Coronary artery (tissue), 2 donors: ENCODE measurements at regions not wholly inside any gene's neighbourhood (a gene's known extent, or its start where the extent isn't known, plus 50 kb on each side); places are given as distances from the start of the nearest gene placed in this dataset.

ENCODE experiments used
- DNase-seq: peaks from one replicate; pipeline ENCODE4 v3.0.0-alpha.2; 2017; ENCODE audit warnings: low spot score
- H3K27ac ChIP-seq, 2 donors: fragments of 200-600 bp; sonication (generic); one replicate each; pipeline ENCODE4 v1.5.1; 2016 to 2019
- H3K4me3 ChIP-seq: fragments of 200-600 bp; sonication (generic); 2 replicates; pipeline ENCODE4 v1.5.1; 2016; ENCODE audit warnings: mild to moderate bottlenecking, moderate library complexity
- TF ChIP-seq, protein P1 (sequence below): fragments of 200-600 bp; sonication (generic); IDR thresholded peaks from one replicate; pipeline ENCODE4 v1.5.1; 2019; ENCODE audit warnings: antibody characterized with exemption

- TF ChIP-seq, protein P1, sequence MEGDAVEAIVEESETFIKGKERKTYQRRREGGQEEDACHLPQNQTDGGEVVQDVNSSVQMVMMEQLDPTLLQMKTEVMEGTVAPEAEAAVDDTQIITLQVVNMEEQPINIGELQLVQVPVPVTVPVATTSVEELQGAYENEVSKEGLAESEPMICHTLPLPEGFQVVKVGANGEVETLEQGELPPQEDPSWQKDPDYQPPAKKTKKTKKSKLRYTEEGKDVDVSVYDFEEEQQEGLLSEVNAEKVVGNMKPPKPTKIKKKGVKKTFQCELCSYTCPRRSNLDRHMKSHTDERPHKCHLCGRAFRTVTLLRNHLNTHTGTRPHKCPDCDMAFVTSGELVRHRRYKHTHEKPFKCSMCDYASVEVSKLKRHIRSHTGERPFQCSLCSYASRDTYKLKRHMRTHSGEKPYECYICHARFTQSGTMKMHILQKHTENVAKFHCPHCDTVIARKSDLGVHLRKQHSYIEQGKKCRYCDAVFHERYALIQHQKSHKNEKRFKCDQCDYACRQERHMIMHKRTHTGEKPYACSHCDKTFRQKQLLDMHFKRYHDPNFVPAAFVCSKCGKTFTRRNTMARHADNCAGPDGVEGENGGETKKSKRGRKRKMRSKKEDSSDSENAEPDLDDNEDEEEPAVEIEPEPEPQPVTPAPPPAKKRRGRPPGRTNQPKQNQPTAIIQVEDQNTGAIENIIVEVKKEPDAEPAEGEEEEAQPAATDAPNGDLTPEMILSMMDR, result no peak
- Histone ChIP-seq H3K4me3 (no peak overlapping the region), H3K27ac (no peak overlapping the region)
- no peak for DNase-seq
Observed at GRCh38 chr13:97140611-97141010, 81.5 kb upstream of the MBNL2 start.

- no peak for DNase-seq
- Histone ChIP-seq H3K4me3 (no peak overlapping the region), H3K27ac (no peak overlapping the region)
- TF ChIP-seq, protein P1, result no peak
Observed at GRCh38 chr13:97141097-97141496, 81.0 kb upstream of the MBNL2 start.

DNA sequence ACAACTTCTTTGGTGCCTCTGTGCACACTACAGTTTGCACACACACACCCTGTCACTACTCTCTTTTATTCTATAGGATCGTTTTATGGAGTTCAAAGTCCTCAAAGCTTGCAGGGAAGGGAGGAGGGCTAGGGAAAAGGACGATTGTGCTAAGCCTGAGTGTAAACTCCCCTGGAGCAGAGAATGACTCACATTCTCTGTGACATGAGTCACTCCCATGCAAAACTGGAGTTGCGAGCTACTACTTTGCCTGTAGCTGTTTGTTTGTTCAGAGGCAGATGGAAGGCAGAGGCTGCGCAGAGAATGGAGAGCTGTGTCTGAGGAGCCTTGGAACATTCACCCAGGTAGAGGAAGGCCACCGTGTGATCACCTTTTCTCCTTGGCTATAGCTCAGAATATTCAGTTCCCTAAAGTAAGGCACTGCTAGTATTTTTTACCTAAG is 80.5 kb upstream of the MBNL2 start:
- Histone ChIP-seq H3K27ac (no peak overlapping the region), H3K4me3 (no peak overlapping the region)
- DNase-seq, result no peak
- TF ChIP-seq, protein P1, result no peak

DNA sequence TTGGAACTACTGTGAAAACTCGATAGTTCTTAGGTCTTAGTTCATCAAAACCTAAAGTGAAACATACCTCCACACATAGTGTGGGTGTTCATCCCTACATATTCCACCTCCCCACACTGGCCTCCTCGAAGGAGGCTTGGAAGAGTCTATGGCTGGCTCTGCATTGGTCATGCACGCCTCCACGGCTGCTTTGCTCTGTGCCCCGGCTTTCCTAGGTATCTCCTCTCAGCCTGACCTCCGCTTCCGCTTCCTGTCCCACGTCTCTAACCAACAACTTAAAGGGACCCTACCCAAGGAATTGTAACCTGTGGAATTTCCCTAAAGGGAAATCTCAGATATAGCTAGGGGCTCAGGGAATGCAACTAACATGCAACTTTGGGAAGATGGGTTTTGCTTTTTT is 79.7 kb upstream of the MBNL2 start:
- TF ChIP-seq, protein P1, result no peak
- Histone ChIP-seq H3K27ac (no peak overlapping the region), H3K4me3 (no peak overlapping the region)
- no peak for DNase-seq

DNA sequence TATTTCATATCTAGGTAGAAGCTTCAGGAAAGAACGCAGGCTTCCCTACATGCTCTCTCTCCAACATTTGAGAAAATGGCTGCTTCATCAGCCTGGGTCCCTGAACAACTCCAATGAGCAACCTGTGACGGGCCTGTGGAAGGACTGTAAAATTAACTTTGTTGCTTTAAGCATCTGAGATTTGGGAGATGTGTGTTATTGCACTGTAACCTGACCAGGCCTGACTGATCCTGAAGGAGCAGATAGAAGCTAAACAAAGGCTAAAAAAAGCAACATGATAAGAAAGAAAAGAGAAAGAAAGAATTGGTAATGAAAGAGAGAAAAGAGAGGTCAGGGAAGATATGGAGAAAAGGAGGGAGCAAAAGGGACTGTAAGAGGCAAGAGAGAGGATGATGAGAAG is 77.1 kb upstream of the MBNL2 start:
- TF ChIP-seq, protein P1, result no peak
- no peak for DNase-seq
- Histone ChIP-seq H3K4me3 (no peak overlapping the region), H3K27ac (no peak overlapping the region)

DNA sequence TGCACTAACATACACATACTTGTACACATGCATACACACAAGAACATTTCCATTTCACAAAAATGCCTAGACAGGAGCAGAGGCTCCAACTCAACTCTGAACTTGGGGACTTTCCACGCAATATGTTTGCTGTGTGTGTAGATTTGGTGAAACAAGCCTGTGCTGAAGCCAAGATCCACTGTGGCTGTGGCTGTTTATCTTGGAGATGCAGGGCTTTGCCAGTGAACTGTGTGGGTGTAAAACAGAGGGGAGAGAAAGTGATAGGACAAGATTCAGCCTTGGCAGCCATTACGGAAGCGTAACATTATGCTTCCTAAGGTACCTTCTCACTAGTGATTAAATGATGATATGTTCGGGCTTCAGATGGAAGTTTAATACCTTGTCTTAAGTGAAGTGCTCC is 73.2 kb upstream of the MBNL2 start:
- H3K27ac ChIP-seq, result no peak overlapping the region
- no peak overlapping the region for H3K4me3 ChIP-seq
- no peak for DNase-seq
- TF ChIP-seq, protein P1, result no peak

DNA sequence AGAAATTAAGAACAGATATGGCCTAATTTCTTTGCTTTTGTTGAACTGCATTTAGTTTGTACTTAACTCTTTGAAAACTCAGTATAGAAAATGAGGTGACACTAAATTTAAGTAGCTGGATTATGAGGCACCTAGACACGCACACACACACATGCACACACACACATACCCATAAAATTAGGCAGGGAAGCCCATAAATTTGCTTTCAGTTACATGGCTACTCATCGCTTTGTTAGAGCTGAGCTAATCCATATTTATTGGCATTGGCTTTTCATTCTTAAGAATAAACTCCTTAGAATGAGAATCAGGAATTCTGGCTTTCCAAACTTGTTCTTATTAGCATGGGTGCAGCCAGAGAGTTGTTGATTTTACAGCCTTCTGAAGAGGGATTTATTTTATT is 61.7 kb upstream of the MBNL2 start:
- DNase-seq, result no peak
- Histone ChIP-seq H3K4me3 (no peak overlapping the region), H3K27ac (no peak overlapping the region)
- TF ChIP-seq, protein P1, result no peak
